ENCODE measurements at regions not wholly inside any gene's neighbourhood (a gene's known extent, or its start where the extent isn't known, plus 50 kb on each side); places are given as distances from the start of the nearest gene placed in this dataset.

DNA sequence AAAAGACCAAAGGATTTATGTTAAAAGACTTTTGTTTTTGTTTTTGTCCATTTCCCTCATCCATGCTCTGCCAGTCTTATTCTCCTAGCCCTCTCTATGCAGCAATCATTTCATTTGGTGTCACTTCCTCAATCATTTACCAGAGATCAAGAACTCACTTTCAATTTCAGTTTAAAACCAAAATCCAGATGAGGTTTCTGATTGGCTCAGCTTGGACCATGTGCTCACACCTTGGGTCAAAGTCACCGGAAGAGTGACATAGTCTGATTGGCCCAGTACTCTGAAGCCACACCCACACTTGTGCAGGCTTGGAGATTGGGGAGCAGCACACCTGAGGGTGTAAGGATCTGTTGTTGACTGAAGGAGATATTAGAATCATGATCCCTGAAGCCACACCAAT, 79.6 kb downstream of the TLR4 start (continued):
- peak; percentile 79 for TF ChIP-seq NFYB (IDR thresholded peaks at IDR 0.05; ENCODE audit: insufficient read depth, low read depth, low read length)
- TF ChIP-seq NFYA (IDR thresholded peaks at IDR 0.05; ENCODE audit: borderline replicate concordance, low read depth, low read length): no peak
- peak; percentile 89 for TF ChIP-seq SPI1 (IDR thresholded peaks at IDR 0.05; ENCODE audit: borderline replicate concordance, insufficient read depth, low read depth, low read length)
- TF ChIP-seq ZSCAN29 (IDR thresholded peaks at IDR 0.05): no peak
- TF ChIP-seq SUPT20H (IDR thresholded peaks at IDR 0.05; ENCODE audit: borderline replicate concordance, control insufficient read depth, low read depth, low read length): no peak
- no peak for TF ChIP-seq ZNF217 (IDR thresholded peaks at IDR 0.05)
- TF ChIP-seq RBBP5 (conservative IDR thresholded peaks at IDR 0.05): no peak
- TF ChIP-seq MYC (IDR thresholded peaks at IDR 0.05; ENCODE audit: insufficient read depth, insufficient read length, insufficient replicate concordance, low read length, severe bottlenecking): no peak
- TF ChIP-seq, protein P1, sequence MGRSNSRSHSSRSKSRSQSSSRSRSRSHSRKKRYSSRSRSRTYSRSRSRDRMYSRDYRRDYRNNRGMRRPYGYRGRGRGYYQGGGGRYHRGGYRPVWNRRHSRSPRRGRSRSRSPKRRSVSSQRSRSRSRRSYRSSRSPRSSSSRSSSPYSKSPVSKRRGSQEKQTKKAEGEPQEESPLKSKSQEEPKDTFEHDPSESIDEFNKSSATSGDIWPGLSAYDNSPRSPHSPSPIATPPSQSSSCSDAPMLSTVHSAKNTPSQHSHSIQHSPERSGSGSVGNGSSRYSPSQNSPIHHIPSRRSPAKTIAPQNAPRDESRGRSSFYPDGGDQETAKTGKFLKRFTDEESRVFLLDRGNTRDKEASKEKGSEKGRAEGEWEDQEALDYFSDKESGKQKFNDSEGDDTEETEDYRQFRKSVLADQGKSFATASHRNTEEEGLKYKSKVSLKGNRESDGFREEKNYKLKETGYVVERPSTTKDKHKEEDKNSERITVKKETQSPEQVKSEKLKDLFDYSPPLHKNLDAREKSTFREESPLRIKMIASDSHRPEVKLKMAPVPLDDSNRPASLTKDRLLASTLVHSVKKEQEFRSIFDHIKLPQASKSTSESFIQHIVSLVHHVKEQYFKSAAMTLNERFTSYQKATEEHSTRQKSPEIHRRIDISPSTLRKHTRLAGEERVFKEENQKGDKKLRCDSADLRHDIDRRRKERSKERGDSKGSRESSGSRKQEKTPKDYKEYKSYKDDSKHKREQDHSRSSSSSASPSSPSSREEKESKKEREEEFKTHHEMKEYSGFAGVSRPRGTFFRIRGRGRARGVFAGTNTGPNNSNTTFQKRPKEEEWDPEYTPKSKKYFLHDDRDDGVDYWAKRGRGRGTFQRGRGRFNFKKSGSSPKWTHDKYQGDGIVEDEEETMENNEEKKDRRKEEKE (IDR thresholded peaks at IDR 0.05): no peak
- TF ChIP-seq HCFC1 (IDR thresholded peaks at IDR 0.05; ENCODE audit: low read length): no peak
- TF ChIP-seq CEBPB (IDR thresholded peaks at IDR 0.05; ENCODE audit: borderline replicate concordance in 1 of 2, low read depth in 2 of 2, low read length in 2 of 2): no peak
- TF ChIP-seq, protein P2, sequence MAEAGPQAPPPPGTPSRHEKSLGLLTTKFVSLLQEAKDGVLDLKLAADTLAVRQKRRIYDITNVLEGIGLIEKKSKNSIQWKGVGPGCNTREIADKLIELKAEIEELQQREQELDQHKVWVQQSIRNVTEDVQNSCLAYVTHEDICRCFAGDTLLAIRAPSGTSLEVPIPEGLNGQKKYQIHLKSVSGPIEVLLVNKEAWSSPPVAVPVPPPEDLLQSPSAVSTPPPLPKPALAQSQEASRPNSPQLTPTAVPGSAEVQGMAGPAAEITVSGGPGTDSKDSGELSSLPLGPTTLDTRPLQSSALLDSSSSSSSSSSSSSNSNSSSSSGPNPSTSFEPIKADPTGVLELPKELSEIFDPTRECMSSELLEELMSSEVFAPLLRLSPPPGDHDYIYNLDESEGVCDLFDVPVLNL (IDR thresholded peaks at IDR 0.05; ENCODE audit: low read depth, low read length): no peak
- TF ChIP-seq TCF7 (IDR thresholded peaks at IDR 0.05; ENCODE audit: borderline replicate concordance): no peak
- TF ChIP-seq RAD51 (IDR thresholded peaks at IDR 0.05): peak; percentile 80

All from GM12878 (cell line).